ENCODE measurements at regions not wholly inside any gene's neighbourhood (a gene's known extent, or its start where the extent isn't known, plus 50 kb on each side); places are given as distances from the start of the nearest gene placed in this dataset.
A peak's percentile ranks its signal among the peaks of the same experiment; 100 is the strongest.

- intact Hi-C loops (cut with micrococcal nuclease) = no loop called here
- Mint-ChIP-seq H3K4me3 (ENCODE audit: unreplicated experiment) (no peak overlapping the region), H3K9me3 (ENCODE audit: unreplicated experiment) (peaks cover 32% of the 10 kb centered on the region), H3K4me1 (ENCODE audit: insufficient read depth, unreplicated experiment) (no peaks in the 10 kb centered on the region), H3K36me3 (ENCODE audit: insufficient read depth, unreplicated experiment) (no peaks in the 10 kb centered on the region), H3K27me3 (ENCODE audit: insufficient read depth, unreplicated experiment) (no peaks in the 10 kb centered on the region), H3K27ac (ENCODE audit: low read depth, unreplicated experiment) (no peak overlapping the region)
- no TSS peak for BruUV-seq (replicated peaks)
- peak; percentile 21 for DNase-seq (ENCODE audit: unreplicated experiment)
- ChIA-PET POLR2A (no interaction called here), CTCF (no interaction called here)
- no peak for TF ChIP-seq CTCF (IDR thresholded peaks at IDR 0.05; ENCODE audit: unreplicated experiment)
Measured at GRCh38 chr2:49210191-49210590, 55.9 kb upstream of the FSHR start.

GRCh38 chr2:49207204-49207603, 52.9 kb upstream of the FSHR start:
- Mint-ChIP-seq H3K27ac (ENCODE audit: low read depth, unreplicated experiment) (no peak overlapping the region), H3K4me3 (ENCODE audit: unreplicated experiment) (no peak overlapping the region), H3K36me3 (ENCODE audit: insufficient read depth, unreplicated experiment) (no peaks in the 10 kb centered on the region), H3K4me1 (ENCODE audit: insufficient read depth, unreplicated experiment) (no peaks in the 10 kb centered on the region), H3K9me3 (ENCODE audit: unreplicated experiment) (peaks cover 22% of the 10 kb centered on the region), H3K27me3 (ENCODE audit: insufficient read depth, unreplicated experiment) (no peaks in the 10 kb centered on the region)
- TF ChIP-seq CTCF (IDR thresholded peaks at IDR 0.05; ENCODE audit: unreplicated experiment) = no peak
- intact Hi-C loops (cut with micrococcal nuclease) = no loop called here
- no peak for DNase-seq (ENCODE audit: unreplicated experiment)
- CTCF ChIA-PET = no interaction called here
- POLR2A ChIA-PET = interaction anchor here (1.0 kb wide), 1 partner anchor 12 kb away, joined by 3 read pairs; no protein-coding TSS in a partner anchor
- no TSS peak for BruUV-seq (replicated peaks)
